HG02943 (cell line): ENCODE measurements at regions not wholly inside any gene's neighbourhood (a gene's known extent, or its start where the extent isn't known, plus 50 kb on each side); places are given as distances from the start of the nearest gene placed in this dataset.
"Not testable (repeated sequence)": the region's sequence is repeated elsewhere in the genome, so short reads cannot be mapped to it uniquely, and the experiment has no call there.

ENCODE experiments used
- ATAC-seq: cut with Tn5 transposase; IDR thresholded peaks from one replicate; pipeline ENCODE4 v1.9.1; 2021; ENCODE audit warnings: mild to moderate bottlenecking, low read depth, moderate library complexity; ENCODE audit not compliant: unreplicated experiment

DNA sequence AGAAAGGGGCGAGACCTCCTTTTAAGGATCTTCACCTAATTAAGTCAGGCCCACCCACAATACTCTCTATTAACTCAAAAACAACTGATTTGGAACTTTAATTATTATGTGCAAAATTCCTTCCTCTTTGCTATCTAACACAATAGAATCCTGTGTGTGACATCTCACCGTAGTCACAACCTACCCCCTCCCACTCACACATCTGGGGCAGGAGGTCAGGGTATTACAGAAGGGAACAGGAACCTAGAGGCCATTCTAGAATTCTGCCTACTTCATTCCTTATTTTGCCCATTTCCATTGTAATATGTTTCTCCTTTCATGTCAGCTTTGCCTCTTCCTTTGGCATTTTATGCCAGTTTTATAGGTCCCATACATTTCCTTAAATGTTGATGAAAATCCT lies 829.3 kb upstream of the ID2 start:
- no peak for ATAC-seq

DNA sequence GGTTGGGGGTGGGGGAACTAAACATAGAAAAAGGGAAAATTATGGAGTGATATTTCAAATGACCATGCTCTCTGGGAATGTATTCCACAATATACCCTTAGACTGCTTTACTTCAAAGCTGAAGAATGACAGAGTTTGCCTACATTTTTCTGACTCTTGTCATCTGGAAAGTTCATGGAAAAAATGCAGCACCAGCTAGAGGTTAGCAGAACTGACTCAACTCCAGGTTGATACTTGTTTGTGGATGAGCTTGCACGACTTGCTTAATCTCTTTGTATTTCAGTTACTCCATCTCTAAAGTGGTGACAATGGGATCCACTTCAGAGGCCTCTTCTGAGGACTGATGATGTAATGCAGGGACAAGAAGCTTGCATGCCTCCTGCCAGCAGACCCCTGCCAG lies 824.0 kb upstream of the ID2 start:
- ATAC-seq: no peak

GRCh38 chr2:7858624-7859023 lies 823.2 kb upstream of the ID2 start:
- ATAC-seq: no peak

DNA sequence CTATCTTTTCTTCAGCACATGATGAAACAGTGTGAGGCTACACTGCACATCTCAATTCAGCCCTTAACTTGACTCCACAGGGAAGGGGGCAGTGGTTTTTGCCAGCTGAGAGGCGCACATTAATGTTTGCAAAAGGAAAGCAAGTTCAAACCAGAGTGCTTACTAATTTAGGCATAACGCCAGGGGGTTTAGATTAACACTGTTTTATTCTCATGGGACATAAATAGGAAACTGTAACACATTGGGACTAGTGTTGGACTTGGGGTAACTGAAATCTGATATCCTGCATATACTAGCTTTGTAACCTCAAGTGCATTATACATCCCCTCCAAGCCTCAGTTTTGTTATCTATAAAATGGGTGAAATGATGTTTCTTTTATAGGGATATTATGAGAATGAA lies 821.2 kb upstream of the ID2 start:
- no peak for ATAC-seq

GRCh38 chr2:7861910-7862702 lies 819.8 kb upstream of the ID2 start:
- ATAC-seq: no peak

- no peak for ATAC-seq
Measured at GRCh38 chr2:7866104-7866503, 815.8 kb upstream of the ID2 start.

DNA sequence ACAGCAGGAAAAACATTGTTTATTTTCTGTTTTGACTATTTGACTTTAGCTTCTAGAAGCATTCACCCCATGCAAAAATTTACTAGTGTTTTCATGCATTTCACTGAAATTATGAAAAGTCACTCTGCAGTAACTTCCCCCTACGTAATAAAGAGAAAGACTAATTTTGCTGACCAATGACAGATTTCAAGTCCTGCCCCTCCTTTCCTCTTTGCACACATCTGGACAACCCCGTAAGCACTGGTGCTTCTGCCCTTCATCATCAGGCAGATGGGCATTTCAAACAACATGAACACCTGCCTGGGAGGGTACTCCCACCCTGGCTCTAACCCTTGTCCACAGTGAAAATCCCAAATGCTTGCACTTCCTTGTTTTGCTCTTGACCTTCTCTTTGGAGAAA lies 815.0 kb upstream of the ID2 start:
- ATAC-seq: no peak

GRCh38 chr2:7867867-7868266 lies 814.0 kb upstream of the ID2 start:
- ATAC-seq: no peak

- ATAC-seq: no peak
Measured at GRCh38 chr2:7868836-7869235, 813.0 kb upstream of the ID2 start.

DNA sequence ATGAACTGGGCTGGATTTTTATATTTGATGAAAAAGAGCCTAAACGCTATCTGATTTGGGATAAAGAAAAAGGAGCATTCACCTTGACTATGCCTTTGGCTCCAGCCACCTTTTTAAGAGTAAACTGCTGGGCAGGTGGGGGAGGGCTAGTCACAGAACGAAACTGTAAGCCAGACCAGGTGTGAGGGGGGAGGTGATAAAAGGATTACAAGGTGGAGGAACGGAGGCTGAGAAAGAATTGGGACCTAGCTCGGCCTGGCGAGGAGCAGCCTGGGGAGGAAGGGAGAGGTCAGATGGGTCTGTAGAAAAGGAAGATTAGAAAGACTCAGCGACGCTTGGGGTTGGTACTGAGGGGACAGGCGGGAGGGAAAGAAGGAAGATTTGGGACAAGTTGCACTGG lies 805.4 kb upstream of the ID2 start:
- not testable (repeated sequence) for ATAC-seq

DNA sequence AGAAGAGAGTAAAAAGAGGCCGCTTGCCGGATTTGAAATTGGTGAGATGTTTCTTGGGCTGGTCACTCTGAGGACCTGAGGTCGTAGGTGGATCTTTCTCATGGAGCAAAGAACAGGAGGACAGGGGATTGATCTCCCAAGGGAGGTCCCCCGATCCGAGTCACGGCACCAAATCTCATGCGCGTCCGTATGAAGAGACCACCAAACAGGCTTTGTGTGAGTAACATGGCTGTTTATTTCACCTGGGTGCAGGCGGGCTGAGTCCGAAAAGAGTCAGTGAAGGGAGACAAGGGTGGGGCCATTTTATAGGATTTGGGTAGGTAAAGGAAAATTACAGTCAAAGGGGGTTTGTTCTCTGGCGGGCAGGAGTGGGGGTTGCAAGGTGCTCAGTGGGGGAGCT lies 803.6 kb upstream of the ID2 start:
- ATAC-seq: not testable (repeated sequence)

DNA sequence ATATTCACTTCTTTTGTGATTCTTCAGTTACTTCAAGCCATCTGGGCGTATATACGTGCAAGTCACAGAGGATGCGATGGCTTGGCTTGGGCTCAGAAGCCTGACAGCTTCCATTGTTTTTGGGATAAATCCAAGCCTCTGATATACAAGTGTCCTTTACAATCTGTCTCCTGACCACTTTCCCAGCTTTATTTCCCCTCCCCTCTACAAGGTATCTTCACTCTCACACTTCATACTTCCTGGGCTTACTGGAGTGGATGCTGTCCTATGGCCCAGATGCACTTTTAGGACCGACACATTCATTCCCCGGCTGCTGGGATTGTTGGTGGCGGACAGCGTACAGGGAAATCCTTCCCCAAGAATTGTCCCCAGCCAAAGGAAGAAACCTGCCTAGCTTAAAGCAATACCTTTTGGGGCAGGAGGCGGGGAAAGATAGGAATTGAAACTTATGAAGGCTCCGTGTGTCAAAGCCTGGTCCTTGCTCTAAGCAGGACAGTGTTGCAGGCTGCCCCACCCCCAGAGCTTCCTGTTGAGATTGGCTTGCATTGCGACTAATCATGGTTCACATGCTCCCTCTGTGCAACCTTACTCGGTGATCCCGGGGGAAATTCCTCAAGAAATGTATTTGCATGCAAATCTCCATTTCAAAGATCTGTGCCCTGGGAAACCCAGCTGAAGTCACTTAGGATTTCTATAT lies 802.9 kb upstream of the ID2 start:
- ATAC-seq: no peak

- no peak for ATAC-seq
Measured at GRCh38 chr2:7879483-7879835, 802.4 kb upstream of the ID2 start.

- no peak for ATAC-seq
Measured at GRCh38 chr2:7880126-7880525, 801.7 kb upstream of the ID2 start.

GRCh38 chr2:7880566-7880965 lies 801.3 kb upstream of the ID2 start:
- ATAC-seq: no peak

GRCh38 chr2:7881063-7881462 lies 800.8 kb upstream of the ID2 start:
- ATAC-seq: no peak

GRCh38 chr2:7881466-7881865 lies 800.4 kb upstream of the ID2 start:
- no peak for ATAC-seq

DNA sequence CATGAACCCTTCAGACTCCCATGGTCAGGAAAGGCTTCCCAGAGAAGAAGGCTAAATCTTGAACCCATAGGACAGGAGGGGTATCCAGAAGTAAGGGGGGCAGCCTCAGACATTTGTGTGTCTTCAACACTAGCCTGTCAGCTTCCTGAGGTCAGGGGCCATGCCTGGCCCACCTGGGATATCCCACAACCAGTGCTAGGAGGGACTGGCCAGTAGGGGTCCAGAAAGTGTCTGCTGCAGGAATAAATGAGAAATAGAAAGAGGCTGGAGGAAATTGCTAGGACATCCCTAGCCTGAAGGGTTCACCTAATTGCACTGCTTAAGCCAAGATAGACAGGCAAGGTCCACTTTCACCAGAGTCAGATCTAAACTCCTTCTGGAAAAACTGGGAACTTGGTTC lies 799.6 kb upstream of the ID2 start:
- no peak for ATAC-seq

GRCh38 chr2:7884338-7884737 lies 797.5 kb upstream of the ID2 start:
- ATAC-seq: no peak

DNA sequence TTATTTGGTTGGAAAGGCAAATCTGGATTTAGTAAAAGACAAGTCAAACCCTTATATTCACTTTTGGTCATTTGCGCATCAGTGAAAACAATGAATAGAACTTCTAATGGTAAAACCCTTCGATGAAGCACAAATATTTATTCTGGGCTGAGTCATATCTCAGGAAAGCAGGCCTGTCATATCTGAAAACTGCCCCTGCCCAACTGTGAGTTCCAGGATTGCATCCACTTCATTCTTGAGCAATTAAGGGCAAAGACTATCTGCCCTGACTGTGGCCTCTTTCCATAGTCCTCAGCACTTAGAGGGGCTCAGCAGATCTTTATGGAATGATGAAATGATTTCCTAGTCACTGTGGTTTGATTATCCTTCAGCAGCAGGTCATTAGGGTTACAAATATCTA lies 795.2 kb upstream of the ID2 start:
- ATAC-seq: no peak

- no peak for ATAC-seq
Measured at GRCh38 chr2:7887441-7887840, 794.4 kb upstream of the ID2 start.

- no peak for ATAC-seq
Measured at GRCh38 chr2:7888876-7889275, 793.0 kb upstream of the ID2 start.
